ENCODE measurements at regions not wholly inside any gene's neighbourhood (a gene's known extent, or its start where the extent isn't known, plus 50 kb on each side); places are given as distances from the start of the nearest gene placed in this dataset.

GRCh38 chr18:41765460-41765859 lies 189.6 kb upstream of the PIK3C3 start:
- DNase-seq (ENCODE audit: low read depth in 1 of 2, low spot score in 2 of 2) (no peak), FAIRE-seq (no peak)
- H3K27me3 ChIP-seq (replicated peaks in 1 of 4; ENCODE audit: control insufficient read depth in 3 of 4, extremely low read depth in 1 of 4, insufficient read depth in 3 of 4, low read length in 3 of 4): no peaks in the 10 kb centered on the region
- H3K56ac ChIP-seq (replicated peaks; ENCODE audit: insufficient read length, low read depth, low read length): no peak overlapping the region
- no peaks in the 10 kb centered on the region for H4K20me1 ChIP-seq (replicated peaks in 1 of 2; ENCODE audit: control insufficient read depth in 1 of 2, insufficient read depth in 2 of 2, low read length in 2 of 2)
- no peak overlapping the region for H2BK5ac ChIP-seq (ENCODE audit: low read depth, low read length)
- H3K4me2 ChIP-seq (ENCODE audit: insufficient read depth in 1 of 2, low read depth in 2 of 2, low read length in 2 of 2): no peak overlapping the region
- H2AK5ac ChIP-seq (ENCODE audit: low read depth, low read length): no peak overlapping the region
- H3K36me3 ChIP-seq (ENCODE audit: control insufficient read depth in 2 of 4, insufficient read depth in 4 of 4, low read length in 3 of 4): no peaks in the 10 kb centered on the region
- H4K5ac ChIP-seq (ENCODE audit: insufficient read length, low read depth, low read length): no peak overlapping the region
- no peak overlapping the region for H3K14ac ChIP-seq (ENCODE audit: insufficient read length)
- H4K8ac ChIP-seq (ENCODE audit: extremely low read depth, insufficient read depth, low read length): no peak overlapping the region
- POLR2A ChIA-PET (ENCODE audit: partially characterized antibody): no interaction called here
- no peak overlapping the region for H2BK12ac ChIP-seq (ENCODE audit: low read depth, low read length)
- no peak overlapping the region for H3K9ac ChIP-seq (replicated peaks in 1 of 4; ENCODE audit: extremely low read depth in 1 of 4, low read depth in 3 of 4, low read length in 3 of 4)
- no peaks in the 10 kb centered on the region for H3K79me2 ChIP-seq (ENCODE audit: control insufficient read depth in 1 of 2, insufficient read depth in 2 of 2, low read length in 2 of 2)
- no peaks in the 10 kb centered on the region for H3K9me3 ChIP-seq (ENCODE audit: insufficient read depth in 2 of 2, low read depth in 1 of 2, low read length in 1 of 2)
- no peak overlapping the region for H2BK120ac ChIP-seq (replicated peaks; ENCODE audit: low read depth, low read length)
- H3K4me1 ChIP-seq (replicated peaks in 1 of 4; ENCODE audit: control insufficient read depth in 3 of 4, insufficient read depth in 4 of 4, low read length in 3 of 4): peaks cover 0 to 2% (median 0%) of the 10 kb centered on the region in 4 experiments; a peak in 2 of 7 replicates
- no peak overlapping the region for H2BK15ac ChIP-seq (ENCODE audit: low read length)
- CTCF ChIA-PET (ENCODE audit: partially characterized antibody): interaction anchor here (1.0 to 1.6 kb wide), 2 partner anchors 26 to 74 kb away, joined by 3 to 5 read pairs; no protein-coding TSS in a partner anchor
- peak overlapping the region; percentile 38; the same call in 1 of the 2 replicates for H2AFZ ChIP-seq (ENCODE audit: low read length)
- no peak overlapping the region for H3K4me3 ChIP-seq (ENCODE audit: extremely low read depth in 1 of 4, insufficient read depth in 2 of 4, low read depth in 3 of 4, low read length in 4 of 4)
- H3K27ac ChIP-seq (ENCODE audit: low read depth, low read length): no peak overlapping the region
- no peak overlapping the region for H3K23ac ChIP-seq (ENCODE audit: insufficient read length)
- no peak overlapping the region for H4K91ac ChIP-seq (replicated peaks; ENCODE audit: insufficient read length, low read length)
- H3K4ac ChIP-seq (replicated peaks; ENCODE audit: insufficient read length, low read depth, low read length): no peak overlapping the region
- H3K79me1 ChIP-seq (ENCODE audit: low read depth, low read length): no peaks in the 10 kb centered on the region
- no peak overlapping the region for H2BK20ac ChIP-seq (ENCODE audit: low read length)
- no peak overlapping the region for H3K18ac ChIP-seq (ENCODE audit: extremely low read depth, low read length)
- WGBS, 2 experiments (ENCODE audit: extremely low coverage in 1 of 2, insufficient coverage in 1 of 2, insufficient read length in 1 of 2, insufficient replicate concordance in 2 of 2, low coverage in 1 of 2, low lambda C conversion rate in 2 of 2, missing lambda C conversion rate in 1 of 2): 78 to 100% methylated on average over 1 to 3 of the region's 3 CpGs
- no peaks in the 10 kb centered on the region for H3K23me2 ChIP-seq (ENCODE audit: low read depth, low read length)
- TF ChIP-seq CREB1 (IDR thresholded peaks at IDR 0.05): no peak
- TF ChIP-seq CBX8 (IDR thresholded peaks at IDR 0.05; ENCODE audit: borderline replicate concordance, low read depth, low read length): no peak
- no peak for TF ChIP-seq RXRA (IDR thresholded peaks at IDR 0.05; ENCODE audit: insufficient read depth, low read depth, low read length)
- TF ChIP-seq BCL11A (IDR thresholded peaks at IDR 0.05; ENCODE audit: low read depth in 2 of 2, low read length in 2 of 2): no peak

Data from H1 (cell line).